Neural progenitor cell (in vitro differentiated cells): ENCODE measurements at regions not wholly inside any gene's neighbourhood (a gene's known extent, or its start where the extent isn't known, plus 50 kb on each side); places are given as distances from the start of the nearest gene placed in this dataset.

ENCODE experiments used
- DNase-seq: peaks from one replicate; pipeline ENCODE4 v3.0.0-alpha.2; 2016; ENCODE audit warnings: low spot score
- H2AFZ ChIP-seq: fragments of 200-600 bp; sonication (generic); replicated peaks from 2 replicates; pipeline ENCODE4 v1.6.1; 2016; ENCODE audit warnings: antibody characterized with exemption
- H3F3A ChIP-seq: fragments of 200-600 bp; sonication (generic); 2 replicates; pipeline ENCODE4 v1.6.1; 2016; ENCODE audit warnings: antibody characterized with exemption, low read depth
- H3K27ac ChIP-seq: fragments of 200-600 bp; sonication (generic); 2 replicates; pipeline ENCODE4 v1.5.1; 2016; ENCODE audit warnings: mild to moderate bottlenecking
- H3K27me3 ChIP-seq: fragments of 200-600 bp; sonication (generic); 2 replicates; pipeline ENCODE4 v1.6.1; 2016; ENCODE audit warnings: mild to moderate bottlenecking, moderate library complexity
- H3K36me3 ChIP-seq: fragments of 200-600 bp; sonication (generic); 2 replicates; pipeline ENCODE4 v1.5.1; 2016
- H3K4me1 ChIP-seq: fragments of 200-600 bp; sonication (generic); 2 replicates; pipeline ENCODE4 v1.6.1; 2016; ENCODE audit warnings: mixed run types
- H3K4me2 ChIP-seq: fragments of 200-600 bp; sonication (generic); 2 replicates; pipeline ENCODE4 v1.6.1; 2016
- H3K4me3 ChIP-seq: fragments of 200-600 bp; sonication (generic); 2 replicates; pipeline ENCODE4 v1.5.1; 2016
- H3K79me2 ChIP-seq: fragments of 200-600 bp; sonication (generic); 2 replicates; pipeline ENCODE4 v1.6.1; 2016; ENCODE audit warnings: low read depth
- H3K9ac ChIP-seq: fragments of 200-600 bp; sonication (generic); 2 replicates; pipeline ENCODE4 v1.6.1; 2016
- H3K9me3 ChIP-seq: fragments of 200-600 bp; sonication (generic); 2 replicates; pipeline ENCODE4 v1.5.1; 2016; ENCODE audit warnings: low read depth
- H4K20me1 ChIP-seq: fragments of 200-600 bp; sonication (generic); 2 replicates; pipeline ENCODE4 v1.6.1; 2016; ENCODE audit warnings: low read depth
- H3K27ac Mint-ChIP-seq: 3 replicates; pipeline ENCODE4 v1.8.0; 2021; ENCODE audit warnings: mixed read lengths
- H3K27me3 Mint-ChIP-seq: 2 replicates; pipeline ENCODE4 v1.8.0; 2022; ENCODE audit warnings: low read depth, mild to moderate bottlenecking, inconsistent platforms, moderate library complexity, mixed read lengths; ENCODE audit not compliant: insufficient read depth
- H3K36me3 Mint-ChIP-seq: 3 replicates; pipeline ENCODE4 v1.8.0; 2021; ENCODE audit warnings: mixed read lengths
- H3K4me1 Mint-ChIP-seq: 3 replicates; pipeline ENCODE4 v1.8.0; 2021; ENCODE audit warnings: mixed read lengths
- H3K4me3 Mint-ChIP-seq: 3 replicates; pipeline ENCODE4 v1.8.0; 2021; ENCODE audit warnings: mild to moderate bottlenecking, moderate library complexity, mixed read lengths
- H3K9me3 Mint-ChIP-seq: 3 replicates; pipeline ENCODE4 v1.8.0; 2020; ENCODE audit warnings: mixed read lengths
- EZH2 ChIP-seq: fragments of 200-600 bp; sonication (generic); IDR thresholded peaks from 2 replicates; pipeline ENCODE4 v1.6.1; 2017; ENCODE audit warnings: antibody characterized with exemption, mild to moderate bottlenecking, moderate library complexity
- EZH2phosphoT487 ChIP-seq: fragments of 200-600 bp; sonication (generic); IDR thresholded peaks from 2 replicates; pipeline ENCODE4 v1.6.1; 2017; ENCODE audit warnings: antibody characterized with exemption
- TF ChIP-seq, protein P1 (sequence below): fragments of 200-600 bp; sonication (generic); IDR thresholded peaks from 2 replicates; pipeline ENCODE4 v1.5.1; 2017; ENCODE audit warnings: antibody characterized with exemption, mild to moderate bottlenecking

DNA sequence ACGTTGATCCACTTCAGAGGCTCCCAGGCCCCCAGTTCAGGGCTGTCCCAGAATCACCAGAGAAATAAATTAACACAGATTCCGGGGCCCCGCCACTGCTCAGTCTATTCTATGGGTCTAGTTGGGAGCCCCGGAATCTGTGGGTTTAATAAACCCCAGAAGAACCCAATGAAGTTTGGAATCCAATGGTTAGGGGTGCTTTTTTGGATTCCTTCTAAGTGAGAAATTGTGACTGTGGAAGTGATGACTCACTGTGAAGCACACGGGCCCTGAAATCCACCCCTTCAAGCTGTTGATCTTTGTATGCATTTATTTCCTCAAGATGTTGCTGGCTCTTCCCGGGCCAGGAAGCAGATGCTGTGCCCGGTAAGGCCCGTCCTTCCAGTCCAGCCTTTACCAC is 57.3 kb upstream of the SLC28A3 start:
- H3K9ac ChIP-seq, result no peak overlapping the region
- H3F3A ChIP-seq, result no peaks in the 10 kb centered on the region
- H3K4me3 Mint-ChIP-seq, result no peak overlapping the region
- no peaks in the 10 kb centered on the region for H3K27me3 ChIP-seq
- no peaks in the 10 kb centered on the region for H3K79me2 ChIP-seq
- H3K36me3 ChIP-seq, result no peaks in the 10 kb centered on the region
- H3K4me1 ChIP-seq, result no peaks in the 10 kb centered on the region
- TF ChIP-seq, protein P1, sequence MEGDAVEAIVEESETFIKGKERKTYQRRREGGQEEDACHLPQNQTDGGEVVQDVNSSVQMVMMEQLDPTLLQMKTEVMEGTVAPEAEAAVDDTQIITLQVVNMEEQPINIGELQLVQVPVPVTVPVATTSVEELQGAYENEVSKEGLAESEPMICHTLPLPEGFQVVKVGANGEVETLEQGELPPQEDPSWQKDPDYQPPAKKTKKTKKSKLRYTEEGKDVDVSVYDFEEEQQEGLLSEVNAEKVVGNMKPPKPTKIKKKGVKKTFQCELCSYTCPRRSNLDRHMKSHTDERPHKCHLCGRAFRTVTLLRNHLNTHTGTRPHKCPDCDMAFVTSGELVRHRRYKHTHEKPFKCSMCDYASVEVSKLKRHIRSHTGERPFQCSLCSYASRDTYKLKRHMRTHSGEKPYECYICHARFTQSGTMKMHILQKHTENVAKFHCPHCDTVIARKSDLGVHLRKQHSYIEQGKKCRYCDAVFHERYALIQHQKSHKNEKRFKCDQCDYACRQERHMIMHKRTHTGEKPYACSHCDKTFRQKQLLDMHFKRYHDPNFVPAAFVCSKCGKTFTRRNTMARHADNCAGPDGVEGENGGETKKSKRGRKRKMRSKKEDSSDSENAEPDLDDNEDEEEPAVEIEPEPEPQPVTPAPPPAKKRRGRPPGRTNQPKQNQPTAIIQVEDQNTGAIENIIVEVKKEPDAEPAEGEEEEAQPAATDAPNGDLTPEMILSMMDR, result no peak
- TF ChIP-seq EZH2 (no peak), EZH2phosphoT487 (no peak)
- H3K9me3 ChIP-seq, result no peaks in the 10 kb centered on the region
- no peak overlapping the region for H3K27ac ChIP-seq
- no peak overlapping the region for H2AFZ ChIP-seq
- H3K9me3 Mint-ChIP-seq, result peaks cover 4% of the 10 kb centered on the region
- H3K4me3 ChIP-seq, result no peak overlapping the region
- peak; percentile 13 for DNase-seq
- no peak overlapping the region for H3K27ac Mint-ChIP-seq
- peaks cover 4% of the 10 kb centered on the region for H3K4me1 Mint-ChIP-seq
- no peak overlapping the region for H3K4me2 ChIP-seq
- no peaks in the 10 kb centered on the region for H4K20me1 ChIP-seq
- no peaks in the 10 kb centered on the region for H3K36me3 Mint-ChIP-seq
- H3K27me3 Mint-ChIP-seq, result peaks cover 5% of the 10 kb centered on the region

DNA sequence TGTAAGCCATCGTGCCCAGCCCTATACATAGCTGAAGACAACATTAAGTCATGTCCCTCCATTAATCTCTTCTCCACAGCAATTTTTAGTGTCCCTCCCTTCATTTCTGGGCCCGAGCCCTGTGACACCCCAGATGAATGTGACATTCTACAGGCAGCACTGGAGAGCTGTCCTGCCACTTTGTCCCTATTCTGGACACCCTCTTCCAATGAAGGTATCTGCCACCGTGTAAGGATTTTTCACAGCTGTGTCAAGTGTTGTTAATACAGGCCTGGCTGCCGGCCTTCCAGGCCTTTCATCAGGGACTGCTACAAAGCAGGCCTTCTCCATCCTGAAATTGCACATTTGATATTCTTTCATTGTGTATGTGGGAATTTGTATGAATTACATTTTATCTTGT is 62.0 kb upstream of the SLC28A3 start:
- Histone ChIP-seq H3K9me3 (no peaks in the 10 kb centered on the region), H3K27ac (no peak overlapping the region), H2AFZ (no peak overlapping the region), H3K27me3 (no peaks in the 10 kb centered on the region), H4K20me1 (no peaks in the 10 kb centered on the region), H3K36me3 (no peaks in the 10 kb centered on the region), H3K4me1 (no peaks in the 10 kb centered on the region), H3K4me2 (no peak overlapping the region), H3K4me3 (no peak overlapping the region), H3K79me2 (no peaks in the 10 kb centered on the region), H3F3A (no peaks in the 10 kb centered on the region), H3K9ac (no peak overlapping the region)
- Mint-ChIP-seq H3K4me3 (no peak overlapping the region), H3K36me3 (no peaks in the 10 kb centered on the region), H3K9me3 (peaks cover 5% of the 10 kb centered on the region), H3K4me1 (peaks cover 4% of the 10 kb centered on the region), H3K27me3 (peaks cover 6% of the 10 kb centered on the region), H3K27ac (no peak overlapping the region)
- no peak for DNase-seq
- TF ChIP-seq EZH2phosphoT487, result no peak
- TF ChIP-seq, protein P1, result no peak
- TF ChIP-seq EZH2, result no peak

DNA sequence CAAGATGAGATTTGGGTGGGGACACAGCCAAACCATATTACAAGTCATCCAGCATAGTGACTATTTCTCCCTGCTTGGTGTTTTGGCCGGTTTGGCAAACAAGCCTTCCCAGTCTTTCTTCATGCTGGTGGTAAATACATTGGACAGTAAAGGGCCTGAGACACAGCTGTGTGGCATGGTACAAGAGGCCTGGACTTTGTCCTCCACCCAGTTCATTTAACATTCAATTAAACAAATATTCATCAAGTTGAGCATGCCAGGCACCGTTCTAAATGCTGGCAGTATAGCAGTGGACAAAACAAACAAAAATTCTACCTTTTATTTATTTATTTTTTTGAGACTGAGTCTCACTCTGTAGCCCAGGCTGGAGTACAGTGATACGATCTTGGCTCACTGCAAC is 62.7 kb upstream of the SLC28A3 start:
- no peak overlapping the region for H3K27ac Mint-ChIP-seq
- no peaks in the 10 kb centered on the region for H4K20me1 ChIP-seq

More for the DNA sequence above, 62.7 kb upstream of the SLC28A3 start:
- H3K9me3 Mint-ChIP-seq, result peaks cover 10% of the 10 kb centered on the region
- no peak for TF ChIP-seq EZH2phosphoT487
- TF ChIP-seq EZH2, result no peak
- TF ChIP-seq, protein P1, result no peak
- no peaks in the 10 kb centered on the region for H3K27me3 ChIP-seq
- peaks cover 4% of the 10 kb centered on the region for H3K4me1 Mint-ChIP-seq
- no peak overlapping the region for H3K9ac ChIP-seq
- no peak for DNase-seq
- no peaks in the 10 kb centered on the region for H3K36me3 Mint-ChIP-seq
- no peaks in the 10 kb centered on the region for H3K9me3 ChIP-seq
- H2AFZ ChIP-seq, result no peak overlapping the region
- no peaks in the 10 kb centered on the region for H3K36me3 ChIP-seq
- H3K4me2 ChIP-seq, result no peak overlapping the region
- H3K27me3 Mint-ChIP-seq, result peaks cover 11% of the 10 kb centered on the region
- H3K79me2 ChIP-seq, result no peaks in the 10 kb centered on the region
- H3K27ac ChIP-seq, result no peak overlapping the region
- H3F3A ChIP-seq, result no peaks in the 10 kb centered on the region
- H3K4me1 ChIP-seq, result no peaks in the 10 kb centered on the region
- no peak overlapping the region for H3K4me3 ChIP-seq
- H3K4me3 Mint-ChIP-seq, result no peak overlapping the region
